GM20000 (cell line): ENCODE measurements at regions not wholly inside any gene's neighbourhood (a gene's known extent, or its start where the extent isn't known, plus 50 kb on each side); places are given as distances from the start of the nearest gene placed in this dataset.

Experiments used
- DNase-seq: peaks from one replicate; pipeline ENCODE4 v3.0.0; 2012; ENCODE audit warnings: low spot score
- TF ChIP-seq, protein P1 (sequence below): IDR thresholded peaks from 2 replicates; pipeline ENCODE4 v1.5.1; 2012; ENCODE audit warnings: mild to moderate bottlenecking, control low read depth; ENCODE audit errors: extremely low read depth, missing control alignments

DNA sequence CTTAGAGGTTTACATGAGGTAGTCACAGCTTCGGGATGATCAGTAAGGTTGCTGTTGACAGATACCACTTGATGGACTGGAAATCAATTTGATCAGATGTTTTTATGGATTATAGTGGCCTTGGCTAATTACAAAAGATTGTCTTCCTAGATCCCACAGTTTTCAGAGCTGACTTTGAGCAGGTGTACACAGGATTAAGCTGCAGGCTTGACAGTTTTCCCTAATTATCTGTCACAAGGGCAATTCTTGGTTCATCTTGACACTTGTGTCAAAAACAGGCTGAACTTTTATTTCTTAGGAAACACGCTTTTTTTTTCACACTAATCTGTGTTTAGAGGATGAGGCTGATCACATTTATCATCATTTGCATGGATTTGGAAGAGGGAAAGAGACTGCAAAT, 824.0 kb upstream of the PIK3C3 start:
- TF ChIP-seq, protein P1, sequence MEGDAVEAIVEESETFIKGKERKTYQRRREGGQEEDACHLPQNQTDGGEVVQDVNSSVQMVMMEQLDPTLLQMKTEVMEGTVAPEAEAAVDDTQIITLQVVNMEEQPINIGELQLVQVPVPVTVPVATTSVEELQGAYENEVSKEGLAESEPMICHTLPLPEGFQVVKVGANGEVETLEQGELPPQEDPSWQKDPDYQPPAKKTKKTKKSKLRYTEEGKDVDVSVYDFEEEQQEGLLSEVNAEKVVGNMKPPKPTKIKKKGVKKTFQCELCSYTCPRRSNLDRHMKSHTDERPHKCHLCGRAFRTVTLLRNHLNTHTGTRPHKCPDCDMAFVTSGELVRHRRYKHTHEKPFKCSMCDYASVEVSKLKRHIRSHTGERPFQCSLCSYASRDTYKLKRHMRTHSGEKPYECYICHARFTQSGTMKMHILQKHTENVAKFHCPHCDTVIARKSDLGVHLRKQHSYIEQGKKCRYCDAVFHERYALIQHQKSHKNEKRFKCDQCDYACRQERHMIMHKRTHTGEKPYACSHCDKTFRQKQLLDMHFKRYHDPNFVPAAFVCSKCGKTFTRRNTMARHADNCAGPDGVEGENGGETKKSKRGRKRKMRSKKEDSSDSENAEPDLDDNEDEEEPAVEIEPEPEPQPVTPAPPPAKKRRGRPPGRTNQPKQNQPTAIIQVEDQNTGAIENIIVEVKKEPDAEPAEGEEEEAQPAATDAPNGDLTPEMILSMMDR = no peak
- DNase-seq = no peak

DNA sequence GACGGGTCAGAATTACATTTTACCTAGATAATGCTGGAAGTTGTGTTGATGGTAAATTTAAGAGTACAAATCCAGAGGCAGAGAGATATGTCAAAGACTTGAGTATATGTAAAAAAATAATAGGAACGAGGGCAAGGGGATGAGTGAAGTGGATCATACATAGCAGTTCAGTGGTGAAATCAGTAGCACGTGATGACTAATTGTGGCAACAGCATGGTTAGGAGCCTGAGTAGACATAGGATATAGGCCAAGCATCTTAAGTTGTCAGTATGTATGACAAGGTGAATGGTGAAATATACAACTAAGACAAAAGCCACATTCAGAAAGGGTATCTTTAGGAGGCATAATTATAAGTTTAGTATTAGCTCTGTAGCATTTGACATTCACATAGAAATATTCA, 826.5 kb upstream of the PIK3C3 start:
- no peak for DNase-seq

DNA sequence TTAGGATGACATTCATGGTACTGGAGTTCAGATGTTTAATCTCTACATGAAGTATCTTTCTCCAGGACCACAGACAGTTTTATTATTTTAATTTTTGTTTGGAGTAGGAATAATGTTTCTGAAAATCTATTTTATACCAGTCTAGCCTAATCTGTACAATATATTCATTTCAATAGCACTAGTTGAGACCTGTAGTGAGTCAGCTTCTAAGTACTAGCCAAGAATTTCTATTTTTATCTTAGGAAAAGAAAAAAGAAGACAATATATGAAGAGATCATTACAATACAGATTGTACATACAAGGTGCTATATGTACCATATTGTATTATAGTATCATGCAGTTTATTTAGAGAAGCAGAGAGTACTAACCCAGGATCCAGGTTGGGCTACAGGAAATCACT, 826.9 kb upstream of the PIK3C3 start:
- TF ChIP-seq, protein P1 = no peak
- DNase-seq = no peak

More for the DNA sequence above, 826.5 kb upstream of the PIK3C3 start:
- TF ChIP-seq, protein P1 = no peak

DNA sequence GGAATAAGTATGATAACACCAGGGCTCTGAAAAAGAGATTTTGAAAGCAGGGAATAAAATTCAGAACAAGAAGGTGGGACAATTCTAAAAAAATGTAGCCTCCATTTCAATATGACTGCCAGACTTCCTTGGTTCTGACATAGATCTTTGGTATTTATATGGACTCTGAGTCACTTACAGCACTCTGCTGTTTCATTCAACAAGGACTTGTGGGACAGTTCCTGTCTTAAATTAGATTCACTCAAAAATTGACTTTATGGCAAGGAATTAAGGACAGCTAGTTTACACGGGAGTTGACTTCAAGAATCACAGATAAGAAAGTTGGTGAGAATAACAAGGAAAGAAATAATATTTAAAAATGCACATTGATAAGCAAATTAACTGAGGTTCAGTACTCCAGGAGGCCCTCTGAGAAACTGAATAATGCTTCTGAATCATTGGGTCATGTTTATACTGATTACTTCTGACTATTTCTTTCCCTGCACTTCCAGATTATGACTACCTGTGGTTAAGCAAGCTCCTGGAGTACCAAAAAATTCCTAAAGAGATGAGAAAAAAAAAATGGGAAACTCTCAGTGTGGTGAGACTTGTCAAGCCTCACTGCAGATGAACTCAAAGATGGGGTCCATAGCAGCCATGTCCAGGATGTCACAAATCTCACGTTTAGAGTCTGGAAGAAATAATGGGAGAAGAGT, 828.3 kb upstream of the PIK3C3 start:
- TF ChIP-seq, protein P1 = no peak
- no peak for DNase-seq

DNA sequence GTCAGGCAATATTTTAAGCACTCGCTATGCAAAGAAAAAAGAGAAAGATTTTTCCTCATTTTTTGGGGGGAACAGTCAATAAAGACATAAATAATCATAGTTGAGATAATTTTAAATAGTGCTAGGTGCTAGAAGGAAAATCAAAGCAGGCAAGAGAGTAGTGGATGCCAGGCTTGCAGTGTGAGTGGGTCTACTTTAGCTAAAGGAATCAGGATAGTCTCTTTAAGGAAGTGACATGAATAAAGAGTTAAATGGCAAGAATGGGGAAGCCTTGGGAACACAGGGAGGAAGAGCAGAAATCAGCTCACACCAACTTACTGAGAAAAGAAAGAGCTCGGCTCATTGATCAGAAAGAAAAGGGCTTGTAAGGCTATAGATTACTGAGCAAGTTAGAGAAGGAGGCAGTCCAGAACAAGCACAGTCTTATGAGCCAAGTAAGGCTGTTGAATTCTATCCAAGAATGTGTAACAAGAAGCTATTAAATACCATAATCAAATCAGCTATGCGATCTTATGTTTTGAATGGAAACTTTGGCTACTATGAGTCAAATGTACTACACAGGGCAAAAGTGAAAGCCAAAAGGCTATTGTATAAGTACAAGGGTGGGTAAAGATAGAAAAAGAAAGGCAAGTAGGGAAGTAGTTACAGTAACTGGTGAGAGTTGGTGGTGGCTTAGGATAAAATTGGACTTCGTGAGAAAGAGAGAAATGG, 833.8 kb upstream of the PIK3C3 start:
- TF ChIP-seq, protein P1 = no peak

DNA sequence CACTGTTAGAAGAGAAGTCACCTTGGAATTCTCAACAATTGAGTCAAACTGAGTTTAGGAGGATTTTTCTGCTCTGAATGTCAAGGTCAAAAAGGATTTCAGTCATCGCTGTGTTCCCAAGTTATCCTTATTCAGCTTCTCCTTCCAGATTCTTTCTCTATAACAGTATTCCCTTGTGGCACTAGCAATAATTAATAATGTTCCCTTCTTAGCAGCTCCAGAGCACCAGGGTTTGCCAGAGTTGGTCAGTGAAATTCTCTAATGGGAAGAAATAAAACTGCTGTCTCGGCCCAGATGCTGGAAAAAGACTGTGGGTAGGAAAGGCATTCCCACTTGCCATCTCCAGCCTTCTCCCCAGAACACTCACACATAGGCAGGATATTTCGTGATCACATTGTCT, 836.0 kb upstream of the PIK3C3 start:
- no peak for DNase-seq
- TF ChIP-seq, protein P1 = no peak

More for the DNA sequence above, 833.8 kb upstream of the PIK3C3 start:
- no peak for DNase-seq

DNA sequence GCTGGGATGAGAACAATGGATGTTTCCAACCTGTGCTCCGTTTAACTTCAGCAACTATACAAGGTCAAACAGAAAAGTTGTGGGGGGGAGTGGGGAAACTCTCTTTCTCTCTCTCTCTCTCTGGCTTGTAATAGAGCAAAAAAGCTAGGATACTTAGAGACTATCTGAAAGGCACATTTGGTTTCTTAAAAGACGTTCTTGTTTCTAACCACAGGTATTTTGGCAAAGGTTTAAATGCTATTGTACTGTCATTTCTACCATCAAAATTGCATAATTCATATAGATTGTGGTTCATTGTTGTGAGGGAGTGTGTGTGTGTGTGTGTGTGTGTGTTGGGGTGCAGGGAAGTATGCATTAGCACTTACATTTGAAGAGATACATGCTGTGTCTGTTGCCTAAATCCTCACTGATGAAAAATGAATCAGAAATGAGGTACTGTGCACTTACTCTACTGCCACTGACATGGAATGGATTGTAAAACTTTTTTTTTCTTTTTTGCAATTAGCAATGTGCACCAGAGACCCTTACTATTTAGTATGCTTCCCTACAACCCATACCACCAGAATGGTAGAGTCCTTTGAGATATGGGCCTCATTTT, 841.0 kb upstream of the PIK3C3 start:
- TF ChIP-seq, protein P1 = no peak
- no peak for DNase-seq
